Fibroblast of lung (primary cell): ENCODE measurements at regions not wholly inside any gene's neighbourhood (a gene's known extent, or its start where the extent isn't known, plus 50 kb on each side); places are given as distances from the start of the nearest gene placed in this dataset.
A peak's percentile ranks its signal among the peaks of the same experiment; 100 is the strongest.

ENCODE experiments used
- DNase-seq, 2 donors: peaks; one replicate each; pipeline versions ENCODE4 v3.0.0 to v3.0.0-alpha.2; 2010; ENCODE audit warnings: low read depth in 2 of 2
- H2AFZ ChIP-seq: 2 replicates; pipeline ENCODE4 v1.5.1; 2012; ENCODE audit warnings: low read length, control low read depth, inconsistent platforms
- H3K27ac ChIP-seq: 2 replicates; pipeline ENCODE4 v1.5.1; 2011; ENCODE audit warnings: low read length, control low read depth; ENCODE audit not compliant: insufficient read depth
- H3K27me3 ChIP-seq: 2 replicates; pipeline ENCODE4 v1.5.1; 2011; ENCODE audit warnings: mild to moderate bottlenecking, low read length; ENCODE audit not compliant: control insufficient read depth, insufficient read depth
- H3K36me3 ChIP-seq: 2 replicates; pipeline ENCODE4 v1.5.1; 2011; ENCODE audit warnings: low read length; ENCODE audit not compliant: control insufficient read depth, insufficient read depth
- H3K4me1 ChIP-seq: 2 replicates; pipeline ENCODE4 v1.5.1; 2011; ENCODE audit warnings: low read length; ENCODE audit not compliant: control insufficient read depth, insufficient read depth; ENCODE audit errors: extremely low read depth
- H3K4me2 ChIP-seq: 2 replicates; pipeline ENCODE4 v1.5.1; 2011; ENCODE audit warnings: low read length, control low read depth; ENCODE audit not compliant: insufficient read depth; ENCODE audit errors: extremely low read depth
- H3K4me3 ChIP-seq, 4 experiments: fragments of 200-600 bp in 1 of 4; sonication (generic) in 1 of 4; replicated peaks in 1 of 4; 2 replicates each; pipeline ENCODE4 v1.5.1; 2011 to 2016; ENCODE audit warnings: low read length in 4 of 4, low read depth in 3 of 4, mild to moderate bottlenecking in 3 of 4, control low read depth in 2 of 4, inconsistent platforms in 1 of 4, mixed read lengths in 1 of 4; ENCODE audit not compliant: insufficient read depth in 1 of 4; ENCODE audit errors: control extremely low read depth in 1 of 4
- H3K79me2 ChIP-seq: 2 replicates; pipeline ENCODE4 v1.5.1; 2012; ENCODE audit warnings: mild to moderate bottlenecking, low read length, inconsistent platforms; ENCODE audit not compliant: control insufficient read depth, insufficient read depth
- H3K9ac ChIP-seq: 2 replicates; pipeline ENCODE4 v1.5.1; 2011; ENCODE audit warnings: mild to moderate bottlenecking, low read length, control low read depth; ENCODE audit not compliant: insufficient read depth
- H3K9me3 ChIP-seq: 2 replicates; pipeline ENCODE4 v1.5.1; 2012; ENCODE audit warnings: low read depth, low read length; ENCODE audit not compliant: control insufficient read depth, insufficient read depth
- H4K20me1 ChIP-seq: 2 replicates; pipeline ENCODE4 v1.5.1; 2011; ENCODE audit warnings: low read length; ENCODE audit not compliant: control insufficient read depth, insufficient read depth; ENCODE audit errors: extremely low read depth
- CTCF ChIP-seq, 2 donors: IDR thresholded peaks in 1 of 2; conservative IDR thresholded peaks in 1 of 2; 1 replicate in 1 of 2; 2 replicates in 1 of 2; pipeline ENCODE4 v1.5.1; 2011 to 2012; ENCODE audit warnings: low read length in 2 of 2, control low read depth in 1 of 2, inconsistent platforms in 1 of 2, low read depth in 1 of 2, mild to moderate bottlenecking in 1 of 2
- EZH2 ChIP-seq: IDR thresholded peaks from 2 replicates; pipeline ENCODE4 v1.5.1; 2012; ENCODE audit warnings: low read length, control low read depth, mild to moderate bottlenecking; ENCODE audit errors: missing control alignments

- H3K27me3 ChIP-seq: no peaks in the 10 kb centered on the region
- H3K4me2 ChIP-seq: no peak overlapping the region
These were observed 237.0 kb downstream of the PRELID2 start for GRCh38 chr5:145598184-145598583.

GRCh38 chr5:145591578-145591977, 243.6 kb downstream of the PRELID2 start:
- H2AFZ ChIP-seq: no peak overlapping the region
- DNase-seq: peak in 1 of 2 donors; percentile 51

More at GRCh38 chr5:145598184-145598583, 237.0 kb downstream of the PRELID2 start:
- Histone ChIP-seq H3K9ac (no peak overlapping the region), H4K20me1 (no peaks in the 10 kb centered on the region), H3K9me3 (no peaks in the 10 kb centered on the region), H3K27ac (no peak overlapping the region), H2AFZ (no peak overlapping the region), H3K4me1 (no peaks in the 10 kb centered on the region), H3K4me3 (no peak overlapping the region), H3K79me2 (no peaks in the 10 kb centered on the region), H3K36me3 (no peaks in the 10 kb centered on the region)
- TF ChIP-seq EZH2 (no peak), CTCF (conservative IDR thresholded peaks at IDR 0.05 in 1 of 2, IDR thresholded peaks at IDR 0.05 in 1 of 2; ENCODE audit: low read depth in 1 of 2, low read length in 2 of 2) (no peak)
- DNase-seq: no peak

GRCh38 chr5:145589063-145589462, 246.1 kb downstream of the PRELID2 start:
- Histone ChIP-seq H3K79me2 (no peaks in the 10 kb centered on the region), H3K4me2 (no peak overlapping the region), H3K27me3 (no peaks in the 10 kb centered on the region), H3K4me1 (peaks cover 2% of the 10 kb centered on the region), H3K36me3 (no peaks in the 10 kb centered on the region), H3K27ac (no peak overlapping the region), H3K9me3 (no peaks in the 10 kb centered on the region), H4K20me1 (no peaks in the 10 kb centered on the region), H3K9ac (no peak overlapping the region), H2AFZ (no peak overlapping the region), H3K4me3 (no peak overlapping the region)
- TF ChIP-seq EZH2 (no peak), CTCF (conservative IDR thresholded peaks at IDR 0.05 in 1 of 2, IDR thresholded peaks at IDR 0.05 in 1 of 2; ENCODE audit: low read depth in 1 of 2, low read length in 2 of 2) (no peak)
- DNase-seq: no peak

More at GRCh38 chr5:145591578-145591977, 243.6 kb downstream of the PRELID2 start:
- Histone ChIP-seq H3K36me3 (no peaks in the 10 kb centered on the region), H3K9me3 (no peaks in the 10 kb centered on the region), H3K4me3 (no peak overlapping the region), H4K20me1 (no peaks in the 10 kb centered on the region), H3K9ac (no peak overlapping the region), H3K27ac (no peak overlapping the region), H3K4me2 (no peak overlapping the region), H3K79me2 (no peaks in the 10 kb centered on the region), H3K27me3 (no peaks in the 10 kb centered on the region), H3K4me1 (peaks cover 2% of the 10 kb centered on the region)
- TF ChIP-seq EZH2: no peak
